Epithelial cell of proximal tubule (primary cell): ENCODE measurements at regions not wholly inside any gene's neighbourhood (a gene's known extent, or its start where the extent isn't known, plus 50 kb on each side); places are given as distances from the start of the nearest gene placed in this dataset.

Experiments used
- DNase-seq: peaks from one replicate; pipeline ENCODE4 v3.0.0-alpha.2; 2011; ENCODE audit warnings: low read depth
- H3K4me3 ChIP-seq: 2 replicates; pipeline ENCODE4 v1.5.1; 2011; ENCODE audit warnings: low read depth, mild to moderate bottlenecking, low read length
- CTCF ChIP-seq: conservative IDR thresholded peaks from 2 replicates; pipeline ENCODE4 v1.5.1; 2012; ENCODE audit warnings: low read depth, mild to moderate bottlenecking, low read length

DNA sequence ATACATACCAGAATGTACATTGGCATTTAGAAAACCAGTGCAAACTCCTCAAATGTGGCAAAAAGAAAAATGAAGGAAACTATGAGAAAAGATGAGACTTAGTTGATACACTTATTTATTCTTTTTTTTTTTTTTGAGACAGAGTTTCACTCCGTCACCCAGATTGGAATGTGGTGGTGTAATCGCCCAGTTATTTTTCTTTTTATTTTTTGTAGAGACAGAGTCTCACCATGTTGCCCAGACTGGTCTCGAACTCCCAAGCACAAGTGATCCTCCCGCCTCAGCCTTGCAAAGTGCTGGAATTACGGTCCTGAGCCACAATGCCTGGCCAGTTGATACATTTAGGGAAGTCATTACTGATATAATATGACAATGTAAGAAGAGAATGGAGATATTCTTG lies 274.2 kb upstream of the LRATD1 start:
- no peak for DNase-seq
- TF ChIP-seq CTCF, result no peak

GRCh38 chr2:14358774-14359173 lies 273.7 kb upstream of the LRATD1 start:
- no peak for DNase-seq
- no peak overlapping the region for H3K4me3 ChIP-seq
- TF ChIP-seq CTCF, result no peak

More for the DNA sequence above, 274.2 kb upstream of the LRATD1 start:
- no peak overlapping the region for H3K4me3 ChIP-seq

DNA sequence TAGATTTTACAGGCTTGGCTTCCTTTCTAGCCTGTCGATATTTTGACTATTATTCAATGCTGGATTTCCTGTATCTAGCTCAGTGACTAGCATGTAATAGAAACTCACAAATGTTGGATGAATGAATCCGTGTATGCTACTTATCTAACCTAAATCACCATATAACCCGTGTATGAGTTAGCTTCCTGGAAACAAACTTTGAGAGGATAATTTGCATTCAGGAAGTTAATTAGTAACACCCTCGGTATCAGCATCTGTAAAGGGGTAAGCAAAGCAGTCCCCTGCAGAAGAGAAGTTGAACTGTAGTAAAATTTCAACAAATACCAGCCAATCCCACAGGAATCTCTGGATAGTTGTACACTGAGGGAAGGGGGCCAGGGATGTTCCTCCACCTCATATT lies 269.4 kb upstream of the LRATD1 start:
- no peak for DNase-seq
- no peak overlapping the region for H3K4me3 ChIP-seq
- TF ChIP-seq CTCF, result no peak

DNA sequence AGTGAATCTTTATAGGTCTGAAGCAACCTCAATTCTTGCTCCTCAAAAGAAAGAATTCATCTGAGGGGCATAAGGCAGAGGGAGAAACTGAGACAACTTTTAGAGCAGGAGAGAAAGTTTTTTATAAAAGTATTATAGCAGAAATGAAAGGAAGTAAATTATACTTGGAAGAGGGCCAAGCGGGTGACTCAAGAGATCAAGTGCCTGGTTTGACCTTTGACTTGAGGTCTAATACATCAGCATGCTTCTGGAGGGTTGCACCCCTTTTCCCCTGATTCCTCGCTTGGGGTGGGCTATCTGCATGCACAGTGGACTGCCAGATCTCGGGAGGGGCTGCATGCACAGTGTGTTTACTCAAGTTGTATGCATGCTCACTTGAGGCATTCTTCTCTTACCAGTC lies 268.5 kb upstream of the LRATD1 start:
- no peak overlapping the region for H3K4me3 ChIP-seq
- DNase-seq, result no peak
- no peak for TF ChIP-seq CTCF

DNA sequence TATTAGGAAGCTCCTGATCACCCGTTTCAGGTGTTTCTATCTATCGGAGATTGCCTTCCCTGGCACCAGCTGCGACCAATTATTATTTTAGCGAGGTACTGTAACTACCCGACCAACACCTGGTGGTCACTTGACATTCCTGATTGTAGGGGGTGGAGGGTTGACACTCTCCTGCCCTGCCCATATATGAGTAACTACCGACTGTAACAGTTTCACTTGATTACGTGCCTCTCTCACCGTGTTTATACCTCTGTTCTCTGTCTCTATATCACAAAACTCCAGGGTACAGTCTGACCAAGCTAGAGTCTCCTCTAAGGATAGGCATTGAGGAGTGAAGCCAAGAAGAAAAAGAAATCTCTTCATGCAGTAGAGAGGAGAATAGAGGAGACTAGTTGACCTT lies 268.0 kb upstream of the LRATD1 start:
- H3K4me3 ChIP-seq, result no peak overlapping the region
- no peak for TF ChIP-seq CTCF
- no peak for DNase-seq

GRCh38 chr2:14385043-14385442 lies 247.5 kb upstream of the LRATD1 start:
- DNase-seq, result no peak

More at GRCh38 chr2:14385043-14385442, 247.5 kb upstream of the LRATD1 start:
- peak; percentile 23 for TF ChIP-seq CTCF
- H3K4me3 ChIP-seq, result no peak overlapping the region
